IPS-18c (cell line): ENCODE measurements at regions not wholly inside any gene's neighbourhood (a gene's known extent, or its start where the extent isn't known, plus 50 kb on each side); places are given as distances from the start of the nearest gene placed in this dataset.
"Not testable (repeated sequence)": the region's sequence is repeated elsewhere in the genome, so short reads cannot be mapped to it uniquely, and the experiment has no call there.

Experiments
- H3K4me3 ChIP-seq: 2 replicates; pipeline ENCODE4 v1.7.0; 2013; ENCODE audit warnings: low read depth, mild to moderate bottlenecking, low read length, moderate library complexity; ENCODE audit not compliant: insufficient read depth
- H3K9me3 ChIP-seq: one replicate; pipeline ENCODE4 v1.6.1; 2013; ENCODE audit warnings: mild to moderate bottlenecking, low read length, moderate library complexity; ENCODE audit not compliant: control insufficient read depth, insufficient read depth

GRCh38 chr10:109809954-109810353, 113.4 kb downstream of the XPNPEP1 start:
- peaks cover 13% of the 10 kb centered on the region for H3K9me3 ChIP-seq
- not testable (repeated sequence) for H3K4me3 ChIP-seq

GRCh38 chr10:109801191-109801590, 122.1 kb downstream of the XPNPEP1 start:
- not testable (repeated sequence) for H3K4me3 ChIP-seq, H3K9me3 ChIP-seq

DNA sequence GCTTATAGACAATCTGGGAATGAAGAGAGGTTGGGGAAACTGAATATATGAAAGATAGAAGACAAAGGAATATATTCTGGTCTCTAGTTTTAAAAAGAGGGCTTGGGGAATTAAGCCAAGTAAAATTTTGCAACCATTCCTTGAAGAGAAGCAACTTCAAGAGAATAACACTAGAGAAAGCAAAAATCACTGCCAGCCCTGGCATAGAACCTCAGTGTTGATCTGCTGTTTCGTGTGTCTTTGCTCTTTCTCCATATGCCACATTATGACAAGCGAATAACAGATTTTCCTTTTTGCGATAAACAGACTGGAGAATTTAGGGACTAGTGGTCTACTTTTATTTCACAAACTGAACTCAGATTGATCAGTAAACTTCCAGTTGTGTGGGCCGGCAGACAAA, 132.7 kb downstream of the XPNPEP1 start:
- Histone ChIP-seq H3K9me3 (peaks cover 5% of the 10 kb centered on the region), H3K4me3 (no peak overlapping the region)

- no peak overlapping the region for H3K4me3 ChIP-seq
Measured at GRCh38 chr10:109784236-109784635, 139.1 kb downstream of the XPNPEP1 start.

DNA sequence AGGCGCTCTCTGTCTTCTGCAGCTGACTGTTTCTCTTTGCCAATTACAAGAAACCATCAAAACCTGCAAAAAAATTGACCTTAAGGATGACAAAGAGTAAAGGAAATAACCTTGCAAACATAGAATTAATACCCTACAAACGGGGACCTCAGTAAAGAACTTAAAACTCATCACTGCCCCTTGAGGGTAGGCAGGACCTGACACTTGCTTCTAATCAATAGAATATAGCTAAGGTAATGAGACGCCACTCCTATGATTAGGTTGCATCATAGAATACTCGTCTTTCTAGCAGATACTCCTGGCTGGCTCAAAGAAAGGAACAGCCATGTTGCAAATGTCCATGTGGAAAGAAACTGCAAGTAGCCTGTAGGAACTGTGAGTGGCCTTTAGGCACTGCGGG, 140.0 kb downstream of the XPNPEP1 start:
- H3K9me3 ChIP-seq, result no peaks in the 10 kb centered on the region

More at GRCh38 chr10:109784236-109784635, 139.1 kb downstream of the XPNPEP1 start:
- H3K9me3 ChIP-seq, result no peaks in the 10 kb centered on the region

DNA sequence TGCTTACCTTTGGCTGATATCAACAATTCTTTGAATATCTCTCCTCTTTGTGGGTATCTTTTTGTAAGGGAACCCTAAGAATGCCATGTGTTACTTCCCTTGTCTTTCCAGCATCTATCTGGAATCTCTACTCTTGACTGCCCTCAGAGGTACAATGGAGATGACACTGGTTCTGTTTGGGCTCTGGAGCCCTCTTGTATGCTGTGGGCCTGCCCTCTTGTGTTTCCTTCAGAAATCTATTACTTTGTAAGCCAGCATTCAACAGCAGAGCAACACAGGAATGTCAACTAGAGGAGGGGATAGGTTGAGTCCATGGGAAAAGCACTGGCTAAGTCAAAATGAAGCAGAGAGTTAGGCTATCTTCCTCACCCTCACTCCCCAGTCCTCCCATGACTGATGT, 142.3 kb downstream of the XPNPEP1 start:
- H3K9me3 ChIP-seq, result no peaks in the 10 kb centered on the region
- H3K4me3 ChIP-seq, result no peak overlapping the region

More for the DNA sequence above, 140.0 kb downstream of the XPNPEP1 start:
- H3K4me3 ChIP-seq, result no peak overlapping the region

DNA sequence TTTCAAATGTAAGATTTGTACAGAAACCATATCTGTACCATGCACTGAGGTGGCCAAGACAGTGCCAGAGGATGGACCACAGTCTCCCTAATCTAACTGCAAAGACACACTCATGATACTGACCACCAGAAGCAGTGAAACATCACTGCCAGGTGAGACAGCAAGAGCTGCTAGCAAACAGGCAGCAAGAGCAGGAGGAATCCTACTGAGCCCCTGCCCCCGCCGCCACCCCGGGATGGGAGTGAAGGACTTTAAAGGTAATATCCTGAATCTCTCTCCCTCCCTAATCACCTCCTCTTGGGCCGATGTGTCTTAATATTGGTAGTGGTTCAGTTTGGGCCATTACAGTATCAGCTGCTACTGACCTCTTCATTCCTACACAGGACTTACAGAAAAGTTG, 144.3 kb downstream of the XPNPEP1 start:
- H3K9me3 ChIP-seq, result no peaks in the 10 kb centered on the region
- no peak overlapping the region for H3K4me3 ChIP-seq

- Histone ChIP-seq H3K4me3 (no peak overlapping the region), H3K9me3 (no peaks in the 10 kb centered on the region)
Measured at GRCh38 chr10:109774121-109774440, 149.2 kb downstream of the XPNPEP1 start.

GRCh38 chr10:109773288-109774120, 149.8 kb downstream of the XPNPEP1 start:
- Histone ChIP-seq H3K4me3 (no peak overlapping the region), H3K9me3 (no peaks in the 10 kb centered on the region)

DNA sequence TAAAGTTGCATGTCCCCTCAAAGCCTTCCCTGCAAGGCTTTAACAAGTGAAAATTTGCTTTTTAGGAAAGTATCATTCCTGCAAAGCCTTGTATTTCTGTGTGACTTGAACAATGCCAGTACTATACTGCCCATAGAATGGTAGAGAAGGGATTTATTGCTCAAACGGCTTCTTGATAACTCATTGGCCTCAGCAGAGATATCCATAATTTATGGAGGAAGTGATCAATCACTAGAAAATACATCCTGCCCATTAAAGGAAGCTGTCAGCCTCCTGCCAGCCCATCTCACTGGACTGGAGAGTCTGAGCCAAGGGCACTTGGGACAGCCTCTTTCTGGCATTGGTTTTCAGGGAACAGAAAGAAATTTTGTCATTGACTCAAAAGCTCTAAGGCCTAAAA, 152.6 kb downstream of the XPNPEP1 start:
- H3K9me3 ChIP-seq, result no peaks in the 10 kb centered on the region

DNA sequence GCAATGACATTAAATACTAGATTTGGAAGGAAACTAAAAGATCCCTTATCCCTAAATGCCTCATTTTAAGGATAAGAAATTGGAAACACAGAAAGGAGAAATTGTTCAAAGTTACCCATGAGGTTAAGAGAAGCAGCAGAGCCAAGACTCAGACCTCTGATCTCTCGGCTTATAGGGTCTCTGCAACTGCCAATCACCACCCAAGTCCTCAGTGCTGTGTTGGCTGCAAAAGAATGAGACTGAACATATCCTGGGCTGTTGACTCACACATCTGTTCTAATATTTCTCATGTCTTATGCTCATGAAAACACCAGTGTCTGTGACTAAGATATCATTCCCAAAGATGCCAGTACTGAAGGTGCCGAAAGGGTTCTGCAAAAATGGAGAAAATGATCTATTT, 153.3 kb downstream of the XPNPEP1 start:
- H3K4me3 ChIP-seq, result no peak overlapping the region
- no peaks in the 10 kb centered on the region for H3K9me3 ChIP-seq

More for the DNA sequence above, 152.6 kb downstream of the XPNPEP1 start:
- no peak overlapping the region for H3K4me3 ChIP-seq

DNA sequence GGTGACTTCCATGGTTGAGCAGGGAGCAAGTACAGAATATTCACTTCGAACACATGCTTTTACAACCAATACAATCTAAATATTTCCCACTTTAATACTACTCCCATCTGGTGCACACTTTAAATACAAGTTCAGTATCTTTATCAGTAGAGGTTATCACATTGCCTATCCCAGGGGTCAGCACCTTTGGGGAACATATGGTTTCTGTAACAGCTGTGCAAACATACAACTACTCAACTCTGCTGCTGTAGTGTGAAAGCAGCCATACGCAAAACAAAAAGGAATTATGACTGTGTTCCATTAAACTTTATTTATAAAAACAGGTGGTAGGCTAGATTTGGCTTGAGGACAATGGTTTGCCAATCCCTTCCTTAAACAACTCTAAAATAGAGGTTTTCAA, 157.5 kb downstream of the XPNPEP1 start:
- H3K4me3 ChIP-seq, result no peak overlapping the region
- no peaks in the 10 kb centered on the region for H3K9me3 ChIP-seq

DNA sequence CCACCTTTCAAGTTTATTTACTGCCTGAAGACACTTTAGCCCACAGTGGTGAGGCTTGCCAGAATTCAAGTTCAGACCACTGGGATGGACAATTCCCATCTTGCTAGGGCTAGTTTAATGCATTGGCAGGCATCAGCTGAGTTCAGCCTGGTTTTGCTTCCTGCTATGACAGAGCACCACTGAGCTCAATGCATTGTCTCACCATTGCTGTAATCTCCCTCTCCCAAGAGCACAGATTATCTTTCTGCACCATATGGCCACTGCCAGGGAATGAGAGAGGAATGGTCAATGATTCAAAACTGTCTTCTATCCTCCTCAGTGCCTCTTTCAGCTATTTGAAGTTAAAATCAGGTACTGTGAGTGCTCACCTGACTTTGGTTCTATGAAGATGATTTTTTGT, 160.8 kb downstream of the XPNPEP1 start:
- no peaks in the 10 kb centered on the region for H3K9me3 ChIP-seq
- H3K4me3 ChIP-seq, result no peak overlapping the region

GRCh38 chr10:109757670-109758069, 165.6 kb downstream of the XPNPEP1 start:
- H3K4me3 ChIP-seq, H3K9me3 ChIP-seq: not testable (repeated sequence)

DNA sequence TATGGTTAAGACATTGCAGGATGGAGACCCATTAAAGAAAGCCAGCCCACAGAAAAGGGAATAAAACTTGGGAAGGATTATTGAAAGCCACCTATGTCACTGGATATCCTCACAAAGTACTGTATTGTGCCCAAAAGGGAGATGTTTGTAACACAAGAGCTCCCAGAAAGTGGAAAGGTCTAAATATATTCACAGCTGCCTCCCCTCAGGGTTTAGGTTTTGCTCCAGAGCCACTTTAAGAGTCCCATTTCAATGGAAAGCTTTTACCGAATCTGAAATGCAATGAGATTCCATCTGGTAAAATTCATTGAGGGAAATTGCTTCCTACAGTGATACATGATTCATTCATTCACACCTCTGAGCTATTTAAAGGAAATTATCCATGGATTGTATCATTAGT, 176.4 kb downstream of the XPNPEP1 start:
- Histone ChIP-seq H3K4me3 (no peak overlapping the region), H3K9me3 (peaks cover 2% of the 10 kb centered on the region)

DNA sequence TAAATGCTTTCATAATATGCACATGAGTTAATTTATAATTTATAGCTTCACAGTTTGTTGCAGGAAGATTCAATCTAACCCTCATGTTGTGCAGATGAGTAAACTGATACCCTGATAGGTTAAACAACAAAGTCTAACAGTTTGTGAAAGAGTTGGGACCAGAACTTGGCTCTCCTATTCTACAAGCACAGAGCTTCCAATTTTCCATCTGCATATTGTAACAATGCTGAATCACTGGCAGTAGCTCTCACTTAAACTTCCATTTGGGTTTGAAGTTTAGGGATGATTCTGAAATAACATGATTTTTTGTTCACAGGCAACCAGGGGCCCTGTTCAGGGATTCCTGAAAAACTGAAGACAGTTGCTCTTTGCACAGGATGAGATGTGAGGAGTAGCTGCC, 179.3 kb downstream of the XPNPEP1 start:
- Histone ChIP-seq H3K4me3 (no peak overlapping the region), H3K9me3 (peaks cover 2% of the 10 kb centered on the region)

- no peak overlapping the region for H3K4me3 ChIP-seq
- H3K9me3 ChIP-seq, result peaks cover 2% of the 10 kb centered on the region
Measured at GRCh38 chr10:109743574-109743973, 179.7 kb downstream of the XPNPEP1 start.

- H3K4me3 ChIP-seq, result no peak overlapping the region
- H3K9me3 ChIP-seq, result no peaks in the 10 kb centered on the region
Measured at GRCh38 chr10:109743146-109743545, 180.2 kb downstream of the XPNPEP1 start.

- no peaks in the 10 kb centered on the region for H3K9me3 ChIP-seq
- no peak overlapping the region for H3K4me3 ChIP-seq
Measured at GRCh38 chr10:109741712-109742111, 181.6 kb downstream of the XPNPEP1 start.
